Hepatocyte (in vitro differentiated cells): ENCODE measurements at regions not wholly inside any gene's neighbourhood (a gene's known extent, or its start where the extent isn't known, plus 50 kb on each side); places are given as distances from the start of the nearest gene placed in this dataset.

ENCODE experiments used
- DNase-seq: peaks from one replicate; pipeline ENCODE4 v3.0.0-alpha.2; 2016; ENCODE audit warnings: low spot score
- H2AFZ ChIP-seq: fragments of 200-600 bp; sonication (generic); 2 replicates; pipeline ENCODE4 v1.6.0; 2016; ENCODE audit warnings: antibody characterized with exemption, mild to moderate bottlenecking
- H3K27ac ChIP-seq: fragments of 200-600 bp; sonication (generic); 2 replicates; pipeline ENCODE4 v1.5.1; 2016; ENCODE audit warnings: mild to moderate bottlenecking
- H3K27me3 ChIP-seq: fragments of 200-600 bp; sonication (generic); 2 replicates; pipeline ENCODE4 v1.6.1; 2016
- H3K36me3 ChIP-seq: fragments of 200-600 bp; sonication (generic); replicated peaks from 2 replicates; pipeline ENCODE4 v1.5.1; 2016; ENCODE audit warnings: low read depth; ENCODE audit not compliant: insufficient read depth
- H3K4me1 ChIP-seq: fragments of 200-600 bp; sonication (generic); 2 replicates; pipeline ENCODE4 v1.5.1; 2016; ENCODE audit warnings: mild to moderate bottlenecking, moderate library complexity; ENCODE audit not compliant: insufficient read depth
- H3K4me2 ChIP-seq: fragments of 200-600 bp; sonication (generic); 2 replicates; pipeline ENCODE4 v1.6.0; 2016
- H3K4me3 ChIP-seq: fragments of 200-600 bp; sonication (generic); 2 replicates; pipeline ENCODE4 v1.5.1; 2016; ENCODE audit warnings: mild to moderate bottlenecking
- H3K79me2 ChIP-seq: fragments of 200-600 bp; sonication (generic); 2 replicates; pipeline ENCODE4 v1.6.0; 2017; ENCODE audit warnings: mild to moderate bottlenecking
- H3K9me2 ChIP-seq: fragments of 200-600 bp; sonication (generic); replicated peaks from 2 replicates; pipeline ENCODE4 v1.6.0; 2017; ENCODE audit warnings: mild to moderate bottlenecking; ENCODE audit not compliant: insufficient read depth
- H3K9me3 ChIP-seq: fragments of 200-600 bp; sonication (generic); 2 replicates; pipeline ENCODE4 v1.5.1; 2016; ENCODE audit warnings: low read depth, mild to moderate bottlenecking
- H4K20me1 ChIP-seq: fragments of 200-600 bp; sonication (generic); 2 replicates; pipeline ENCODE4 v1.6.0; 2016; ENCODE audit warnings: mild to moderate bottlenecking; ENCODE audit not compliant: insufficient read depth, poor library complexity, severe bottlenecking
- CTCF ChIP-seq: fragments of 200-600 bp; sonication (generic); IDR thresholded peaks from 2 replicates; pipeline ENCODE4 v1.5.1; 2016; ENCODE audit warnings: antibody characterized with exemption, mild to moderate bottlenecking; ENCODE audit not compliant: poor library complexity
- EZH2 ChIP-seq: fragments of 200-600 bp; sonication (generic); IDR thresholded peaks from 2 replicates; pipeline ENCODE4 v1.6.1; 2016; ENCODE audit warnings: antibody characterized with exemption, mild to moderate bottlenecking, borderline replicate concordance
- EZH2phosphoT487 ChIP-seq: fragments of 200-600 bp; sonication (generic); IDR thresholded peaks from one replicate; pipeline ENCODE4 v1.6.1; 2018; ENCODE audit warnings: antibody characterized with exemption, mild to moderate bottlenecking, low read depth, moderate library complexity; ENCODE audit not compliant: unreplicated experiment, severe bottlenecking
- WGBS: methylation state at CpG from one replicate; pipeline ENCODE4 v1.1.6; 2016; ENCODE audit warnings: low lambda C conversion rate; ENCODE audit errors: missing lambda C conversion rate; 5-methylcytosine and 5-hydroxymethylcytosine counted together

GRCh38 chr20:52763321-52763853 is 208.8 kb upstream of the TSHZ2 start:
- H3K36me3 ChIP-seq = no peaks in the 10 kb centered on the region
- no peak for TF ChIP-seq EZH2phosphoT487
- no peaks in the 10 kb centered on the region for H3K4me1 ChIP-seq
- H3K27me3 ChIP-seq = no peaks in the 10 kb centered on the region
- no peaks in the 10 kb centered on the region for H3K9me3 ChIP-seq
- no peak overlapping the region for H2AFZ ChIP-seq
- H4K20me1 ChIP-seq = no peaks in the 10 kb centered on the region
- no peak overlapping the region for H3K27ac ChIP-seq
- no peak overlapping the region for H3K4me3 ChIP-seq
- H3K4me2 ChIP-seq = no peak overlapping the region
- no peaks in the 10 kb centered on the region for H3K79me2 ChIP-seq
- WGBS = 86% methylated on average over 9 of the region's 9 CpGs
- no peaks in the 10 kb centered on the region for H3K9me2 ChIP-seq
- no peak for DNase-seq

- DNase-seq = peak; percentile 13
- no peaks in the 10 kb centered on the region for H3K36me3 ChIP-seq
- H3K4me3 ChIP-seq = no peak overlapping the region
- H3K27me3 ChIP-seq = no peaks in the 10 kb centered on the region
- no peaks in the 10 kb centered on the region for H3K9me2 ChIP-seq
- no peaks in the 10 kb centered on the region for H3K79me2 ChIP-seq
- H3K4me1 ChIP-seq = no peaks in the 10 kb centered on the region
- no peak overlapping the region for H2AFZ ChIP-seq
- no peak overlapping the region for H3K4me2 ChIP-seq
- H4K20me1 ChIP-seq = no peaks in the 10 kb centered on the region
- no peaks in the 10 kb centered on the region for H3K9me3 ChIP-seq
- WGBS = 52% methylated on average over 1 of the region's 1 CpG
- TF ChIP-seq CTCF (no peak), EZH2phosphoT487 (no peak), EZH2 (no peak)
- H3K27ac ChIP-seq = peak overlapping the region; percentile 58
Observed at GRCh38 chr20:52761867-52762266, 210.3 kb upstream of the TSHZ2 start.

GRCh38 chr20:52760791-52761190 is 211.4 kb upstream of the TSHZ2 start:
- H4K20me1 ChIP-seq = no peaks in the 10 kb centered on the region
- H3K4me1 ChIP-seq = no peaks in the 10 kb centered on the region
- H3K27me3 ChIP-seq = no peaks in the 10 kb centered on the region
- H3K4me2 ChIP-seq = no peak overlapping the region
- H3K36me3 ChIP-seq = no peaks in the 10 kb centered on the region
- DNase-seq = no peak
- H3K27ac ChIP-seq = no peak overlapping the region
- 93% methylated on average over 3 of the region's 3 CpGs for WGBS
- no peak overlapping the region for H2AFZ ChIP-seq
- H3K9me3 ChIP-seq = no peaks in the 10 kb centered on the region
- no peaks in the 10 kb centered on the region for H3K9me2 ChIP-seq
- no peak overlapping the region for H3K4me3 ChIP-seq
- H3K79me2 ChIP-seq = no peaks in the 10 kb centered on the region
- TF ChIP-seq EZH2 = no peak

GRCh38 chr20:52757411-52757810 is 214.7 kb upstream of the TSHZ2 start:
- Histone ChIP-seq H3K4me3 (no peak overlapping the region), H4K20me1 (no peaks in the 10 kb centered on the region), H3K79me2 (no peaks in the 10 kb centered on the region), H2AFZ (no peak overlapping the region), H3K4me2 (no peak overlapping the region), H3K9me3 (no peaks in the 10 kb centered on the region), H3K27ac (no peak overlapping the region), H3K9me2 (no peaks in the 10 kb centered on the region), H3K27me3 (no peaks in the 10 kb centered on the region), H3K4me1 (no peaks in the 10 kb centered on the region), H3K36me3 (no peaks in the 10 kb centered on the region)
- WGBS = 75% methylated on average over 3 of the region's 3 CpGs
- no peak for DNase-seq
- TF ChIP-seq CTCF = no peak
- no peak for TF ChIP-seq EZH2
